HL-60 (cell line): ENCODE measurements at regions not wholly inside any gene's neighbourhood (a gene's known extent, or its start where the extent isn't known, plus 50 kb on each side); places are given as distances from the start of the nearest gene placed in this dataset.

ENCODE experiments used
- DNase-seq, 2 experiments: peaks; one replicate each; pipeline ENCODE4 v3.0.0-alpha.2; 2010 to 2020; ENCODE audit warnings: low read depth in 1 of 2, low spot score in 1 of 2
- H3K27ac ChIP-seq: fragments of 250-450 bp; sonication (Bioruptor Pico); replicated peaks from 2 replicates; pipeline ENCODE4 v1.5.1; 2020; ENCODE audit warnings: mild to moderate bottlenecking, moderate library complexity
- H3K27me3 ChIP-seq: fragments of 250-450 bp; sonication (Bioruptor Pico); 2 replicates; pipeline ENCODE4 v1.5.1; 2021; ENCODE audit warnings: mild to moderate bottlenecking, moderate library complexity; ENCODE audit not compliant: insufficient read depth, poor library complexity, severe bottlenecking
- H3K4me3 ChIP-seq: replicated peaks from 2 replicates; pipeline ENCODE4 v1.5.1; 2011; ENCODE audit warnings: mild to moderate bottlenecking, control low read depth, low read length; ENCODE audit not compliant: insufficient read depth
- GABPA ChIP-seq: IDR thresholded peaks from 2 replicates; pipeline ENCODE4 v1.6.1; 2012; ENCODE audit warnings: low read depth
- POLR2AphosphoS5 ChIP-seq: IDR thresholded peaks from 2 replicates; pipeline ENCODE4 v1.6.1; 2012; ENCODE audit warnings: low read depth
- SPI1 ChIP-seq: IDR thresholded peaks from 2 replicates; pipeline ENCODE4 v1.6.1; 2012; ENCODE audit warnings: low read depth, mild to moderate bottlenecking, borderline replicate concordance
- TF ChIP-seq, protein P1 (sequence below): IDR thresholded peaks from 2 replicates; pipeline ENCODE4 v1.6.1; 2012; ENCODE audit warnings: low read depth; ENCODE audit not compliant: insufficient replicate concordance
- TF ChIP-seq, protein P2 (sequence below): IDR thresholded peaks from one replicate; pipeline ENCODE4 v1.5.1; 2011; ENCODE audit warnings: low read length, control low read depth, inconsistent platforms; ENCODE audit not compliant: insufficient read depth

DNA sequence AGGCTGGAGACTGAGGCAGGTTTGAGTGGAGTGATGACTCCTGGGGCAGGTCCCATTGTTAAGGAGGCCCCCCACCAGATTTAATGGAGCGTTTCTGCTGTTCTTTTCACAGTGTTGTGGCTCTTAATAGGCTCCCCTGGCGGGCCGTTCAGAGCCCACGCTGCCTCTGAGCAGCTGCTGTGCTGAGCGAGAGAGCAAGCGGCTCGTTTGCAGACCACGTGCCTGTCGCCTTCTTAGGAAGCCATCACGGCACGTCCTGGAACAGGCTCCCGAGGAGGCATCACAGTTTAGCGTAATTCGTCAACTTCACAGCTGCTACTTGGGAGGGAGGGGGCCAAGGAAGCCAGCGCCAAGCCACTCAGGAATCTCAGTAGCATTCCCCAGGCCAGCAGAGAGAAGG lies 70.5 kb upstream of the CTTNBP2NL start:
- peaks cover 2% of the 10 kb centered on the region for H3K27me3 ChIP-seq
- no peak overlapping the region for H3K4me3 ChIP-seq
- TF ChIP-seq, protein P1, sequence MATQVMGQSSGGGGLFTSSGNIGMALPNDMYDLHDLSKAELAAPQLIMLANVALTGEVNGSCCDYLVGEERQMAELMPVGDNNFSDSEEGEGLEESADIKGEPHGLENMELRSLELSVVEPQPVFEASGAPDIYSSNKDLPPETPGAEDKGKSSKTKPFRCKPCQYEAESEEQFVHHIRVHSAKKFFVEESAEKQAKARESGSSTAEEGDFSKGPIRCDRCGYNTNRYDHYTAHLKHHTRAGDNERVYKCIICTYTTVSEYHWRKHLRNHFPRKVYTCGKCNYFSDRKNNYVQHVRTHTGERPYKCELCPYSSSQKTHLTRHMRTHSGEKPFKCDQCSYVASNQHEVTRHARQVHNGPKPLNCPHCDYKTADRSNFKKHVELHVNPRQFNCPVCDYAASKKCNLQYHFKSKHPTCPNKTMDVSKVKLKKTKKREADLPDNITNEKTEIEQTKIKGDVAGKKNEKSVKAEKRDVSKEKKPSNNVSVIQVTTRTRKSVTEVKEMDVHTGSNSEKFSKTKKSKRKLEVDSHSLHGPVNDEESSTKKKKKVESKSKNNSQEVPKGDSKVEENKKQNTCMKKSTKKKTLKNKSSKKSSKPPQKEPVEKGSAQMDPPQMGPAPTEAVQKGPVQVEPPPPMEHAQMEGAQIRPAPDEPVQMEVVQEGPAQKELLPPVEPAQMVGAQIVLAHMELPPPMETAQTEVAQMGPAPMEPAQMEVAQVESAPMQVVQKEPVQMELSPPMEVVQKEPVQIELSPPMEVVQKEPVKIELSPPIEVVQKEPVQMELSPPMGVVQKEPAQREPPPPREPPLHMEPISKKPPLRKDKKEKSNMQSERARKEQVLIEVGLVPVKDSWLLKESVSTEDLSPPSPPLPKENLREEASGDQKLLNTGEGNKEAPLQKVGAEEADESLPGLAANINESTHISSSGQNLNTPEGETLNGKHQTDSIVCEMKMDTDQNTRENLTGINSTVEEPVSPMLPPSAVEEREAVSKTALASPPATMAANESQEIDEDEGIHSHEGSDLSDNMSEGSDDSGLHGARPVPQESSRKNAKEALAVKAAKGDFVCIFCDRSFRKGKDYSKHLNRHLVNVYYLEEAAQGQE, result no peak
- no peak for TF ChIP-seq GABPA
- TF ChIP-seq, protein P2, sequence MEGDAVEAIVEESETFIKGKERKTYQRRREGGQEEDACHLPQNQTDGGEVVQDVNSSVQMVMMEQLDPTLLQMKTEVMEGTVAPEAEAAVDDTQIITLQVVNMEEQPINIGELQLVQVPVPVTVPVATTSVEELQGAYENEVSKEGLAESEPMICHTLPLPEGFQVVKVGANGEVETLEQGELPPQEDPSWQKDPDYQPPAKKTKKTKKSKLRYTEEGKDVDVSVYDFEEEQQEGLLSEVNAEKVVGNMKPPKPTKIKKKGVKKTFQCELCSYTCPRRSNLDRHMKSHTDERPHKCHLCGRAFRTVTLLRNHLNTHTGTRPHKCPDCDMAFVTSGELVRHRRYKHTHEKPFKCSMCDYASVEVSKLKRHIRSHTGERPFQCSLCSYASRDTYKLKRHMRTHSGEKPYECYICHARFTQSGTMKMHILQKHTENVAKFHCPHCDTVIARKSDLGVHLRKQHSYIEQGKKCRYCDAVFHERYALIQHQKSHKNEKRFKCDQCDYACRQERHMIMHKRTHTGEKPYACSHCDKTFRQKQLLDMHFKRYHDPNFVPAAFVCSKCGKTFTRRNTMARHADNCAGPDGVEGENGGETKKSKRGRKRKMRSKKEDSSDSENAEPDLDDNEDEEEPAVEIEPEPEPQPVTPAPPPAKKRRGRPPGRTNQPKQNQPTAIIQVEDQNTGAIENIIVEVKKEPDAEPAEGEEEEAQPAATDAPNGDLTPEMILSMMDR, result no peak
- TF ChIP-seq SPI1, result no peak
- no peak for TF ChIP-seq POLR2AphosphoS5
- DNase-seq, result no peak
- no peak overlapping the region for H3K27ac ChIP-seq

DNA sequence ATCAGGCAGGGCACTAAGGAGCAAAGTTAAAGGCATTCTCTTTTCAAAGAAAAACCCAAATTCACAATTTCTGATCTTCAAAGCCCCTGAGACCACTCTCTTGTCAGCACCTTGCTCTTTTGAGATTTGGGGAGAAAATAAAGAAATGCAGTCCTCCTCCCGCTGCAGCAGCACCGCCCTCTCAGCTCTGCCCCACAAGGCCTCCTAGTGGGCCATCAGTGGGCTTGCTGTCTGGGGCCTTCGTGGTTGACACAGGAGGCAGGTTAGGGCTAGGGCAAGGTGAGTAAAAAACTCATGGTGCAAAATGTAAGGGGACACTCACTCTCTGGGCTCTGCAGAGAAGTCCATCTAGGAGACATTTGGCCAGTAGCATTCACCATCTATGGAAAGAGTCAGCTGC lies 67.4 kb upstream of the CTTNBP2NL start:
- DNase-seq, result no peak
- TF ChIP-seq GABPA (no peak), POLR2AphosphoS5 (no peak), SPI1 (no peak)
- TF ChIP-seq, protein P2, result no peak
- TF ChIP-seq, protein P1, result no peak
- H3K4me3 ChIP-seq, result no peak overlapping the region
- no peak overlapping the region for H3K27ac ChIP-seq
- no peaks in the 10 kb centered on the region for H3K27me3 ChIP-seq

DNA sequence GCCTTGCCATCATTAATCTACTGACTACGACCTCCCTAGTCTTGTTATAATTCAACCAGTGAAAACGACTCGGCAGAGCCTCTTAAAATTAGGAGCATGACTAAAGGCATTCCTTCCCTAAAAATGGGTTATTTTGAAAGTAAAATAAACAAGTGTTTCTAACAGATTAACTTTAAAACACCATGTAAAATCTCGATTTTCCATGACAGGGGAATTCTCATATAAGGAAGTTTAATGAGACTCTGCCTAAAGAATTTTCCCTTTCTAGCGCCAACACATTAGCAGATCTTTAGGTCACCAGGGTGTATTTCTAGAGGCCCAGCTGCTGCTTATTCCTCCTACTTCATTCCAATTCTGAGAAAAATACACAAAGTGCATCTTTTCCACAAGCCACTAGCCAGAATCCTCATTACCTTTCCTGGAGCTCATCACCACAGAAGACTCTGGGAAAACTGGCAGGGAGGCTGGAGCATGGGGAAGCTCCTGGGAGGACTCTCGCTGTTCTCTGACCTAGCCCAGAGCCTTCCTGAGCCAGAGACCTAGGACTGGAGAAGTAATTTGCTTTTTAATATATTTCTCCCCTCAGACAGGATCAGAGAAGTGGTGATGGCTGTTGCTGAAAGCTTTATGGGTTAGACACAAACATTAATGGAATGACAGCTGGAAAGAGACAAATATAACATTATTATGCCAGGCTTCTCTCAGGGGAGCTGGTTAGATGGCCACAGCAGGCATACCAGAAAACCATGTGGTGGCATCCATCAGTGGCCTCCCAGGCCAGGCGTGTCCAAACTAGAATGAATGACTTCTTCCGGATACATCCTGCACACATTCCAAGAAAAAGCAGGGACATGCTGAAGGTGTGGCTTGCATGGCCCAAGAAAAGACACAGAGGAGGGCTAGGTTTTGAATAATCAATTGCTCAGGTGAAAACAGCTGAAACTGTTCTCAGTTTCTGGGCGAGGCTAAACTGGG lies 63.6 kb upstream of the CTTNBP2NL start:
- H3K4me3 ChIP-seq, result no peak overlapping the region
- DNase-seq, result no peak
- H3K27ac ChIP-seq, result no peak overlapping the region
- TF ChIP-seq GABPA (no peak), SPI1 (no peak)
- TF ChIP-seq, protein P1, result no peak
- TF ChIP-seq, protein P2, result no peak
- H3K27me3 ChIP-seq, result peaks cover 6% of the 10 kb centered on the region
